OCI-LY3 (cell line): ENCODE measurements at regions not wholly inside any gene's neighbourhood (a gene's known extent, or its start where the extent isn't known, plus 50 kb on each side); places are given as distances from the start of the nearest gene placed in this dataset.

Experiments used
- EZH2phosphoT487 ChIP-seq: fragments of 200-600 bp; shearing (Covaris generic); IDR thresholded peaks from 2 replicates; pipeline ENCODE4 v1.6.1; 2018; ENCODE audit warnings: antibody characterized with exemption, mixed run types, low read depth
- TF ChIP-seq, protein P1 (sequence below): fragments of 200-600, 300-600 bp; sonication (generic); IDR thresholded peaks from 2 replicates; pipeline ENCODE4 v1.5.1; 2014; ENCODE audit warnings: antibody characterized with exemption, low read length, low read depth

DNA sequence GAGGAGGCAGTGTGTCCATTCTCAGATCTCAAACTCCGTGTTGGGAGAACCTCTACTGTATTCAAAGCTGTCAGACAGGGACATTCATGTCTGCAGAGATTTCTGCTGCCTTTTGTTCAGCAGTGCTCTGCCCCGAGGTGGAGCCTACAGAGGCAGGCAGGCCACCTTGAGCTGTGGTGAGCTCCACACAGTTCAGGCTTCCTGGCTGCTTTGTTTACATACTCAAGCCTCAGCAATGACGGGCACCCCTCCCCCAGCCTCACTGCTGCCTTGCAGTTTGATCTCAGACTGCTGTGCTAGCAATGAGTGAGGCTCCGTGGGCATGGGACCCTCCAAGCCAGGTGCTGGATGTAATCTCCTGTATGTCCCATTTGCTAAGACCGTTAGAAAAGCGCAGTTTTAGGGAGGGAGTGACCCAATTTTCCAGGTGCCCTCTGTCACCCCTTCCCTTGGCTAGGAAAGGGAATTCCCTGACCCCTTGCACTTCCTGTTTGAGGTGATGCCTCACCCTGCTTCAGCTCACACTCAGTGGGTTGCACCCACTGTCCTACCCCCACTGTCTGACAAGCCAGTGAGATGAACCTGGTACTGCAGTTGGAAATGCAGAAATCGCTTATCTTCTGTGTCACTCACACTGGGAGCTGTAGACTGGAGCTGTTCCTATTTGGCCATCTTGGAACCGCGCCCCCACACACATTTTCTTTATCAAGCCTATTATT lies 458.9 kb upstream of the HSFY2 start:
- no peak for TF ChIP-seq EZH2phosphoT487
- TF ChIP-seq, protein P1, sequence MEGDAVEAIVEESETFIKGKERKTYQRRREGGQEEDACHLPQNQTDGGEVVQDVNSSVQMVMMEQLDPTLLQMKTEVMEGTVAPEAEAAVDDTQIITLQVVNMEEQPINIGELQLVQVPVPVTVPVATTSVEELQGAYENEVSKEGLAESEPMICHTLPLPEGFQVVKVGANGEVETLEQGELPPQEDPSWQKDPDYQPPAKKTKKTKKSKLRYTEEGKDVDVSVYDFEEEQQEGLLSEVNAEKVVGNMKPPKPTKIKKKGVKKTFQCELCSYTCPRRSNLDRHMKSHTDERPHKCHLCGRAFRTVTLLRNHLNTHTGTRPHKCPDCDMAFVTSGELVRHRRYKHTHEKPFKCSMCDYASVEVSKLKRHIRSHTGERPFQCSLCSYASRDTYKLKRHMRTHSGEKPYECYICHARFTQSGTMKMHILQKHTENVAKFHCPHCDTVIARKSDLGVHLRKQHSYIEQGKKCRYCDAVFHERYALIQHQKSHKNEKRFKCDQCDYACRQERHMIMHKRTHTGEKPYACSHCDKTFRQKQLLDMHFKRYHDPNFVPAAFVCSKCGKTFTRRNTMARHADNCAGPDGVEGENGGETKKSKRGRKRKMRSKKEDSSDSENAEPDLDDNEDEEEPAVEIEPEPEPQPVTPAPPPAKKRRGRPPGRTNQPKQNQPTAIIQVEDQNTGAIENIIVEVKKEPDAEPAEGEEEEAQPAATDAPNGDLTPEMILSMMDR = no peak
